ENCODE measurements at regions not wholly inside any gene's neighbourhood (a gene's known extent, or its start where the extent isn't known, plus 50 kb on each side); places are given as distances from the start of the nearest gene placed in this dataset.

GRCh38 chr5:17037751-17038150 is 101.7 kb upstream of the MYO10 start:
- ChIA-PET CTCF (no interaction called here), POLR2A (no interaction called here)
- no peak for DNase-seq
- no peak overlapping the region for H3K27ac Mint-ChIP-seq
- no peaks in the 10 kb centered on the region for H3K36me3 Mint-ChIP-seq (ENCODE audit: low read depth)
- peaks cover 2% of the 10 kb centered on the region for H3K9me3 Mint-ChIP-seq
- no peak overlapping the region for H3K4me3 Mint-ChIP-seq
- intact Hi-C loops (cut with micrococcal nuclease), result no loop called here
- no peak for ATAC-seq
- TF ChIP-seq, protein P1, sequence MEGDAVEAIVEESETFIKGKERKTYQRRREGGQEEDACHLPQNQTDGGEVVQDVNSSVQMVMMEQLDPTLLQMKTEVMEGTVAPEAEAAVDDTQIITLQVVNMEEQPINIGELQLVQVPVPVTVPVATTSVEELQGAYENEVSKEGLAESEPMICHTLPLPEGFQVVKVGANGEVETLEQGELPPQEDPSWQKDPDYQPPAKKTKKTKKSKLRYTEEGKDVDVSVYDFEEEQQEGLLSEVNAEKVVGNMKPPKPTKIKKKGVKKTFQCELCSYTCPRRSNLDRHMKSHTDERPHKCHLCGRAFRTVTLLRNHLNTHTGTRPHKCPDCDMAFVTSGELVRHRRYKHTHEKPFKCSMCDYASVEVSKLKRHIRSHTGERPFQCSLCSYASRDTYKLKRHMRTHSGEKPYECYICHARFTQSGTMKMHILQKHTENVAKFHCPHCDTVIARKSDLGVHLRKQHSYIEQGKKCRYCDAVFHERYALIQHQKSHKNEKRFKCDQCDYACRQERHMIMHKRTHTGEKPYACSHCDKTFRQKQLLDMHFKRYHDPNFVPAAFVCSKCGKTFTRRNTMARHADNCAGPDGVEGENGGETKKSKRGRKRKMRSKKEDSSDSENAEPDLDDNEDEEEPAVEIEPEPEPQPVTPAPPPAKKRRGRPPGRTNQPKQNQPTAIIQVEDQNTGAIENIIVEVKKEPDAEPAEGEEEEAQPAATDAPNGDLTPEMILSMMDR (IDR thresholded peaks at IDR 0.05), result no peak
- no peaks in the 10 kb centered on the region for H3K4me1 Mint-ChIP-seq (ENCODE audit: low read depth)
- H3K27me3 Mint-ChIP-seq, result no peaks in the 10 kb centered on the region

GRCh38 chr5:17039170-17039569 is 103.1 kb upstream of the MYO10 start:
- POLR2A ChIA-PET, result no interaction called here
- intact Hi-C loops (cut with micrococcal nuclease), result no loop called here
- no peaks in the 10 kb centered on the region for H3K36me3 Mint-ChIP-seq (ENCODE audit: low read depth)

GRCh38 chr5:17042041-17042440 is 106.0 kb upstream of the MYO10 start:
- no peak overlapping the region for H3K27ac Mint-ChIP-seq
- no peaks in the 10 kb centered on the region for H3K9me3 Mint-ChIP-seq
- TF ChIP-seq, protein P1 (IDR thresholded peaks at IDR 0.05), result no peak
- H3K4me1 Mint-ChIP-seq (ENCODE audit: low read depth), result no peaks in the 10 kb centered on the region
- intact Hi-C loops (cut with micrococcal nuclease), result no loop called here
- no peaks in the 10 kb centered on the region for H3K36me3 Mint-ChIP-seq (ENCODE audit: low read depth)
- DNase-seq (no peak), ATAC-seq (no peak)
- CTCF ChIA-PET, result no interaction called here
- no peak overlapping the region for H3K4me3 Mint-ChIP-seq
- H3K27me3 Mint-ChIP-seq, result no peaks in the 10 kb centered on the region
- POLR2A ChIA-PET, result no interaction called here

More at GRCh38 chr5:17039170-17039569, 103.1 kb upstream of the MYO10 start:
- H3K4me1 Mint-ChIP-seq (ENCODE audit: low read depth), result no peaks in the 10 kb centered on the region
- H3K9me3 Mint-ChIP-seq, result no peaks in the 10 kb centered on the region
- DNase-seq (no peak), ATAC-seq (no peak)
- TF ChIP-seq, protein P1 (IDR thresholded peaks at IDR 0.05), result no peak
- CTCF ChIA-PET, result no interaction called here
- H3K4me3 Mint-ChIP-seq, result no peak overlapping the region
- no peaks in the 10 kb centered on the region for H3K27me3 Mint-ChIP-seq
- H3K27ac Mint-ChIP-seq, result no peak overlapping the region

GRCh38 chr5:17046320-17046719 is 110.2 kb upstream of the MYO10 start:
- TF ChIP-seq, protein P1 (IDR thresholded peaks at IDR 0.05), result no peak
- H3K36me3 Mint-ChIP-seq (ENCODE audit: low read depth), result no peaks in the 10 kb centered on the region
- intact Hi-C loops (cut with micrococcal nuclease), result no loop called here

DNA sequence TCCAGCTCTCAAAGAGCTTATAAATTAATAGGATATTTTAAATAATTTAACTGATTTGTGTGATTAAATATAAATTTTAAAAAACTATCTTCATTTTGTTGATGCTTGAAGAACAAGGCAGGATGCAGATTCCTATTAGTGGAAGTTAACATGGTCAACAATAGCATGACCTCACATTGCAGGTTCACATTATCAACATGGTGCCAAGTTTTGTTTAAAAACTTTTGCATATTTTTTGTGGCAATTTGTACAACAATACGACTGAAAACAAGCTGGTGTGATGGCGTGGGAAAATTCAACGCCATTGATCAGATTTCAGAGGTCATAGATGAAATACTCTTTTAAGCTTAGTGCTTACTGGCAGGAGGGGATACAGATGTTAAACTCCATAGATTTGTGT is 114.1 kb upstream of the MYO10 start:
- no peak overlapping the region for H3K4me3 Mint-ChIP-seq
- H3K9me3 Mint-ChIP-seq, result no peaks in the 10 kb centered on the region
- H3K4me1 Mint-ChIP-seq (ENCODE audit: low read depth), result no peaks in the 10 kb centered on the region
- no peaks in the 10 kb centered on the region for H3K36me3 Mint-ChIP-seq (ENCODE audit: low read depth)
- intact Hi-C loops (cut with micrococcal nuclease), result no loop called here
- H3K27ac Mint-ChIP-seq, result no peak overlapping the region
- TF ChIP-seq, protein P1 (IDR thresholded peaks at IDR 0.05), result no peak
- ChIA-PET POLR2A (no interaction called here), CTCF (interaction anchor here (1.0 to 1.4 kb wide), 2 partner anchors 15 to 82 kb away, joined by 3 to 4 read pairs; no protein-coding TSS in a partner anchor)
- DNase-seq (no peak), ATAC-seq (no peak)
- H3K27me3 Mint-ChIP-seq, result peaks cover 1% of the 10 kb centered on the region

More at GRCh38 chr5:17046320-17046719, 110.2 kb upstream of the MYO10 start:
- DNase-seq (no peak), ATAC-seq (no peak)
- ChIA-PET POLR2A (no interaction called here), CTCF (no interaction called here)
- Mint-ChIP-seq H3K4me3 (no peak overlapping the region), H3K9me3 (no peaks in the 10 kb centered on the region), H3K4me1 (ENCODE audit: low read depth) (no peaks in the 10 kb centered on the region), H3K27me3 (no peaks in the 10 kb centered on the region), H3K27ac (no peak overlapping the region)

All from activated CD8-positive, alpha-beta T cell treated with anti-CD3 and anti-CD28 coated beads for 36 hours (primary cell).